GM12878 (cell line): ENCODE measurements at regions not wholly inside any gene's neighbourhood (a gene's known extent, or its start where the extent isn't known, plus 50 kb on each side); places are given as distances from the start of the nearest gene placed in this dataset.

Experiments
- ATAC-seq: fragments of 200-7000 bp; cut with Tn5 transposase; 3 replicates; pipeline ENCODE4 v1.9.1; 2020; ENCODE audit warnings: mild to moderate bottlenecking, moderate library complexity
- BruUV-seq: library from RNA; stranded (reverse); fragments of 400-500 nt; replicated peaks from 2 replicates; lab custom pipeline; 2021; lab: Mats Ljungman, UMichigan
- CTCF ChIA-PET: fragments of 300-600 bp; sonication (Branson Sonifier 250); formaldehyde crosslinking; extraction: SDS; loops from one replicate; lab custom pipeline; 2021; ENCODE audit warnings: inconsistent platforms; lab: Yijun Ruan, JAX
- POLR2A ChIA-PET: fragments of 350-600 bp; formaldehyde crosslinking; extraction: SDS; loops from one replicate; lab custom pipeline; 2021; ENCODE audit warnings: inconsistent platforms; lab: Charles Lee
- RAD21 ChIA-PET: fragments of 300-600 bp; sonication (Branson Sonifier 250); formaldehyde crosslinking; loops from one replicate; lab custom pipeline; 2023; ENCODE audit warnings: antibody characterized with exemption; ENCODE audit not compliant: unreplicated experiment; lab: Charles Lee
- SMC1A ChIA-PET: fragments of 300-600 bp; sonication (Branson Sonifier 250); formaldehyde crosslinking; loops from one replicate; lab custom pipeline; 2023; ENCODE audit not compliant: unreplicated experiment, uncharacterized antibody; lab: Charles Lee
- DNase-seq: peaks from one replicate; pipeline ENCODE4 v3.0.0-alpha.2; 2011; ENCODE audit warnings: low read depth, low spot score
- FAIRE-seq: peaks from 3 replicates; lab custom pipeline; 2011; peaks lifted over from hg19 to GRCh38; lab: Jason Lieb, UNC
- H2AFZ ChIP-seq: 2 replicates; pipeline ENCODE4 v1.6.0; 2011; ENCODE audit warnings: low read depth, low read length, control low read depth; ENCODE audit not compliant: control insufficient read depth
- H3K27ac ChIP-seq: 2 replicates; pipeline ENCODE4 v1.5.1; 2011; ENCODE audit warnings: control low read depth; ENCODE audit not compliant: control insufficient read depth, insufficient read depth
- H3K27me3 ChIP-seq, 2 experiments: replicated peaks in 1 of 2; 2 replicates each; pipeline versions ENCODE4 v1.6.0 to v1.6.1; 2011; ENCODE audit warnings: low read length in 1 of 2; ENCODE audit not compliant: control insufficient read depth in 2 of 2, insufficient read depth in 2 of 2
- H3K36me3 ChIP-seq, 2 experiments: 2 replicates each; pipeline ENCODE4 v1.5.1; 2011; ENCODE audit warnings: low read length in 1 of 2; ENCODE audit not compliant: control insufficient read depth in 2 of 2, insufficient read depth in 2 of 2
- H3K4me1 ChIP-seq: 2 replicates; pipeline ENCODE4 v1.6.1; 2011; ENCODE audit warnings: mild to moderate bottlenecking, low read length, moderate library complexity, mixed read lengths; ENCODE audit not compliant: control insufficient read depth, insufficient read depth
- H3K4me2 ChIP-seq: 2 replicates; pipeline ENCODE4 v1.6.0; 2011; ENCODE audit warnings: control low read depth; ENCODE audit not compliant: control insufficient read depth, insufficient read depth
- H3K4me3 ChIP-seq: fragments of 200-600 bp; sonication (generic); 2 replicates; pipeline ENCODE4 v1.5.1; 2016
- H3K79me2 ChIP-seq: 2 replicates; pipeline ENCODE4 v1.6.0; 2011; ENCODE audit warnings: low read length; ENCODE audit not compliant: control insufficient read depth, insufficient read depth
- H3K9ac ChIP-seq: 2 replicates; pipeline ENCODE4 v1.8.0; 2011; ENCODE audit warnings: low read length, control low read depth, mixed read lengths; ENCODE audit not compliant: control insufficient read depth, insufficient read depth
- H3K9me3 ChIP-seq: replicated peaks from 3 replicates; pipeline ENCODE4 v1.5.1; 2011; ENCODE audit warnings: mild to moderate bottlenecking, low read length; ENCODE audit not compliant: control insufficient read depth, insufficient read depth
- H4K20me1 ChIP-seq: 2 replicates; pipeline ENCODE4 v1.6.0; 2011; ENCODE audit not compliant: control insufficient read depth, insufficient read depth
- BACH1 ChIP-seq: fragments of 450-650 bp; IDR thresholded peaks from 2 replicates; pipeline ENCODE4 v1.6.1; 2017; ENCODE audit warnings: mild to moderate bottlenecking, borderline replicate concordance
- HCFC1 ChIP-seq: fragments of 150-350 bp; IDR thresholded peaks from 2 replicates; pipeline ENCODE4 v1.6.1; 2014; ENCODE audit warnings: low read length
- RAD21 ChIP-seq: IDR thresholded peaks from 2 replicates; pipeline ENCODE4 v1.6.1; 2011; ENCODE audit warnings: mild to moderate bottlenecking, low read depth, low read length, moderate library complexity; ENCODE audit not compliant: insufficient read depth
- SMC3 ChIP-seq: IDR thresholded peaks from 2 replicates; pipeline ENCODE4 v1.6.1; 2011; ENCODE audit warnings: low read length, improper control_type of control experiment, borderline replicate concordance
- WGBS: methylation state at CpG from one replicate; pipeline ENCODE4 v1.1.6; 2016; ENCODE audit warnings: low lambda C conversion rate; ENCODE audit not compliant: insufficient replicate concordance, insufficient coverage; ENCODE audit errors: missing lambda C conversion rate; 5-methylcytosine and 5-hydroxymethylcytosine counted together
- in situ Hi-C: fragments of 300-500 bp; cut with MboI; formaldehyde crosslinking; loops from 9 replicates; pipeline ENCODE4 v1.14.3; 2018; ENCODE audit warnings: mixed read lengths
- intact Hi-C: fragments of 100-400 bp; cut with micrococcal nuclease; formaldehyde crosslinking; loops from one replicate; pipeline ENCODE4 v1.14.2; 2022; ENCODE audit not compliant: unreplicated experiment
- TF ChIP-seq, protein P1 (sequence below), 3 experiments: IDR thresholded peaks in 2 of 3; conservative IDR thresholded peaks in 1 of 3; 2 replicates each; pipeline ENCODE4 v1.5.1; 2011; ENCODE audit warnings: low read depth in 3 of 3, low read length in 3 of 3, mild to moderate bottlenecking in 3 of 3, control low read depth in 2 of 3, moderate library complexity in 2 of 3, inconsistent platforms in 1 of 3, mixed read lengths in 1 of 3; ENCODE audit not compliant: control insufficient read depth in 2 of 3, insufficient read depth in 1 of 3; ENCODE audit errors: extremely low read depth in 1 of 3

DNA sequence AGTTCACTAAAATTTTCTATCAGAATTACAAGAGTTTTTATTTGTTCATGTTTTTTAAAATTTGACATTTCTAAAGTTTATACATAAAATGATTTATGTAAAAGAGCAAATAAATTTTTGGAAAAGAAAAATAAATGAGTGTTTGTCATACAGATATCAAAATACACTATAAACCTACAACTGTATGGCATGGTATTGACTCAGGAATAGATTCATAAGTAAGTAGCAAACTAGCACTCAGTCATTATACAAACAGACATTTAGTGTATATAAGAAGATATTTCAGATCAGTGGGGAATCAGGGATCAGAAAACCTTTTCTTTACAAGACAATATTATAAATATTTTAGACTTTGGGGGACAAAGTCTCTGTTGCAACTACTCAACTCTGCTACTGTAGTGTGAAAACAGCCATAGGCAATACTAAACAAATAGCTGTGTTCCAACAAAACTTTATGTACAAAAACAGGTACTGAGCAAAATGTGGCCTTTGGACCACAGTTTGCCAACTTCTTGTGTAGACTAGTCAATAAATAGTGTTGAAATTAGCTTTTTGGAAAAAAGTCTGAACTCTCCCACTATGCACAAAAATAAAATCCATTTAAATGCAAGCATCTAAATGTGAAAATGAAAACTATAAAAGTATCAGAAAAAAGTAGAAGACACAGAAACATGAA lies 508.8 kb upstream of the CAMK1G start:
- Histone ChIP-seq H3K4me1 (no peaks in the 10 kb centered on the region), H2AFZ (no peak overlapping the region), H3K4me3 (no peak overlapping the region), H3K79me2 (no peaks in the 10 kb centered on the region), H3K27ac (no peak overlapping the region), H3K4me2 (no peak overlapping the region), H3K9ac (no peak overlapping the region), H3K9me3 (no peaks in the 10 kb centered on the region), H3K36me3 (no peaks in the 10 kb centered on the region), H3K27me3 (no peaks in the 10 kb centered on the region), H4K20me1 (no peaks in the 10 kb centered on the region)
- in situ Hi-C loops (no loop called here), intact Hi-C loops (loop anchor here (5.0 kb wide), 1 partner anchor 133 kb away; no protein-coding TSS in a partner anchor)
- no peak for TF ChIP-seq BACH1
- SMC1A ChIA-PET = interaction anchor here (1.0 to 1.7 kb wide), 2 partner anchors 11 to 174 kb away, joined by 3 to 5 read pairs; no protein-coding TSS in a partner anchor
- ATAC-seq = no peak
- RAD21 ChIA-PET = interaction anchor here (0.9 kb wide), 1 partner anchor 116 kb away, joined by 3 read pairs; no protein-coding TSS in a partner anchor
- CTCF ChIA-PET = interaction anchor here (0.8 kb wide), 1 partner anchor 115 kb away, joined by 3 read pairs; no protein-coding TSS in a partner anchor
- no peak for DNase-seq
- BruUV-seq = no TSS peak
- POLR2A ChIA-PET = no interaction called here
- no peak for FAIRE-seq

GRCh38 chr1:209076688-209077087 lies 506.8 kb upstream of the CAMK1G start:
- no peaks in the 10 kb centered on the region for H3K9me3 ChIP-seq
- no peak overlapping the region for H3K27ac ChIP-seq
- no peaks in the 10 kb centered on the region for H3K36me3 ChIP-seq
- H3K27me3 ChIP-seq = no peaks in the 10 kb centered on the region
- no peak overlapping the region for H3K4me3 ChIP-seq
- H3K9ac ChIP-seq = no peak overlapping the region
- H3K4me2 ChIP-seq = no peak overlapping the region
- H2AFZ ChIP-seq = no peak overlapping the region
- FAIRE-seq = peak; percentile 95
- intact Hi-C loops (loop anchor here (1.0 to 5.0 kb wide), 3 partner anchors 114 to 172 kb away; no protein-coding TSS in a partner anchor), in situ Hi-C loops (no loop called here)
- ChIA-PET RAD21 (interaction anchor here (1.0 kb wide), 1 partner anchor 113 kb away, joined by 5 read pairs; no protein-coding TSS in a partner anchor), POLR2A (no interaction called here), CTCF (interaction anchor here (0.7 to 2.1 kb wide), 6 partner anchors 10 to 461 kb away, joined by 3 to 12 read pairs (median 4); no protein-coding TSS in a partner anchor), SMC1A (interaction anchor here (1.3 to 1.8 kb wide), 3 partner anchors 10 to 172 kb away, joined by 3 to 6 read pairs (median 4); no protein-coding TSS in a partner anchor)
- TF ChIP-seq SMC3 (peak; percentile 63; the same call in 1 of the 2 replicates), HCFC1 (no peak), RAD21 (peak; percentile 87)
- TF ChIP-seq, protein P1, sequence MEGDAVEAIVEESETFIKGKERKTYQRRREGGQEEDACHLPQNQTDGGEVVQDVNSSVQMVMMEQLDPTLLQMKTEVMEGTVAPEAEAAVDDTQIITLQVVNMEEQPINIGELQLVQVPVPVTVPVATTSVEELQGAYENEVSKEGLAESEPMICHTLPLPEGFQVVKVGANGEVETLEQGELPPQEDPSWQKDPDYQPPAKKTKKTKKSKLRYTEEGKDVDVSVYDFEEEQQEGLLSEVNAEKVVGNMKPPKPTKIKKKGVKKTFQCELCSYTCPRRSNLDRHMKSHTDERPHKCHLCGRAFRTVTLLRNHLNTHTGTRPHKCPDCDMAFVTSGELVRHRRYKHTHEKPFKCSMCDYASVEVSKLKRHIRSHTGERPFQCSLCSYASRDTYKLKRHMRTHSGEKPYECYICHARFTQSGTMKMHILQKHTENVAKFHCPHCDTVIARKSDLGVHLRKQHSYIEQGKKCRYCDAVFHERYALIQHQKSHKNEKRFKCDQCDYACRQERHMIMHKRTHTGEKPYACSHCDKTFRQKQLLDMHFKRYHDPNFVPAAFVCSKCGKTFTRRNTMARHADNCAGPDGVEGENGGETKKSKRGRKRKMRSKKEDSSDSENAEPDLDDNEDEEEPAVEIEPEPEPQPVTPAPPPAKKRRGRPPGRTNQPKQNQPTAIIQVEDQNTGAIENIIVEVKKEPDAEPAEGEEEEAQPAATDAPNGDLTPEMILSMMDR (IDR thresholded peaks at IDR 0.05 in 2 of 3, conservative IDR thresholded peaks at IDR 0.05 in 1 of 3; ENCODE audit: control insufficient read depth in 2 of 3, extremely low read depth in 1 of 3, insufficient read depth in 1 of 3, low read depth in 3 of 3, low read length in 3 of 3) = peak; percentile 45 to 65 (median 60)
- DNase-seq = no peak
- no peaks in the 10 kb centered on the region for H3K4me1 ChIP-seq
- 73% methylated on average over 3 of the region's 3 CpGs for WGBS
- no peaks in the 10 kb centered on the region for H4K20me1 ChIP-seq
- H3K79me2 ChIP-seq = no peaks in the 10 kb centered on the region
- ATAC-seq = peak; percentile 74
- no TSS peak for BruUV-seq
